Astrocyte (in vitro differentiated cells and primary cell): ENCODE measurements at regions not wholly inside any gene's neighbourhood (a gene's known extent, or its start where the extent isn't known, plus 50 kb on each side); places are given as distances from the start of the nearest gene placed in this dataset.

Experiments used
- DNase-seq: peaks from one replicate; pipeline ENCODE4 v3.0.0-alpha.2; 2010; ENCODE audit warnings: low read depth
- FAIRE-seq: peaks from 2 replicates; lab custom pipeline; 2011; peaks lifted over from hg19 to GRCh38; lab: Jason Lieb, UNC
- H2AFZ ChIP-seq: 2 replicates; pipeline ENCODE4 v1.6.0; 2012; ENCODE audit warnings: low read depth, low read length, inconsistent platforms
- H3K27ac ChIP-seq: 2 replicates; pipeline ENCODE4 v1.5.1; 2011; ENCODE audit warnings: low read depth, low read length, inconsistent platforms
- H3K27me3 ChIP-seq: 2 replicates; pipeline ENCODE4 v1.6.0; 2011; ENCODE audit warnings: low read length, inconsistent platforms; ENCODE audit not compliant: insufficient read depth
- H3K36me3 ChIP-seq: 2 replicates; pipeline ENCODE4 v1.5.1; 2011; ENCODE audit warnings: low read length, inconsistent platforms; ENCODE audit not compliant: insufficient read depth
- H3K4me1 ChIP-seq: 2 replicates; pipeline ENCODE4 v1.5.1; 2011; ENCODE audit warnings: low read length, inconsistent platforms; ENCODE audit not compliant: insufficient read depth
- H3K4me2 ChIP-seq: 2 replicates; pipeline ENCODE4 v1.6.0; 2012; ENCODE audit warnings: low read length, inconsistent platforms
- H3K4me3 ChIP-seq: 2 replicates; pipeline ENCODE4 v1.5.1; 2011; ENCODE audit warnings: low read depth, mild to moderate bottlenecking, low read length, inconsistent platforms; ENCODE audit not compliant: insufficient read depth
- H3K79me2 ChIP-seq: 2 replicates; pipeline ENCODE4 v1.6.0; 2012; ENCODE audit warnings: mild to moderate bottlenecking, low read length, inconsistent platforms; ENCODE audit not compliant: insufficient read depth
- H3K9ac ChIP-seq: 2 replicates; pipeline ENCODE4 v1.6.0; 2012; ENCODE audit warnings: mild to moderate bottlenecking, low read length, inconsistent platforms
- H3K9me3 ChIP-seq: 2 replicates; pipeline ENCODE4 v1.5.1; 2012; ENCODE audit warnings: low read depth, mild to moderate bottlenecking, low read length, inconsistent platforms; ENCODE audit not compliant: insufficient read depth
- H4K20me1 ChIP-seq: 2 replicates; pipeline ENCODE4 v1.6.0; 2012; ENCODE audit warnings: low read length, inconsistent platforms; ENCODE audit not compliant: insufficient read depth
- H3K27ac Mint-ChIP-seq: one replicate; pipeline ENCODE4 v1.8.0; 2021; ENCODE audit warnings: mild to moderate bottlenecking, mixed read lengths; ENCODE audit not compliant: unreplicated experiment
- H3K27me3 Mint-ChIP-seq: one replicate; pipeline ENCODE4 v1.8.0; 2021; ENCODE audit warnings: low read depth, mixed read lengths; ENCODE audit not compliant: unreplicated experiment
- H3K36me3 Mint-ChIP-seq: one replicate; pipeline ENCODE4 v1.8.0; 2021; ENCODE audit warnings: low read depth, mixed read lengths; ENCODE audit not compliant: unreplicated experiment
- H3K4me1 Mint-ChIP-seq: one replicate; pipeline ENCODE4 v1.8.0; 2021; ENCODE audit warnings: low read depth, mixed read lengths; ENCODE audit not compliant: unreplicated experiment
- H3K4me3 Mint-ChIP-seq: one replicate; pipeline ENCODE4 v1.8.0; 2021; ENCODE audit warnings: mild to moderate bottlenecking, moderate library complexity, mixed read lengths; ENCODE audit not compliant: unreplicated experiment
- H3K9me3 Mint-ChIP-seq: one replicate; pipeline ENCODE4 v1.8.0; 2021; ENCODE audit warnings: mild to moderate bottlenecking, mixed read lengths; ENCODE audit not compliant: unreplicated experiment
- CTCF ChIP-seq: IDR thresholded peaks from 2 replicates; pipeline ENCODE4 v1.5.1; 2011; ENCODE audit warnings: low read depth, mild to moderate bottlenecking, inconsistent platforms, low read length, moderate library complexity; ENCODE audit not compliant: insufficient read depth
- EZH2 ChIP-seq: IDR thresholded peaks from 2 replicates; pipeline ENCODE4 v1.6.1; 2012; ENCODE audit warnings: mild to moderate bottlenecking, low read length, inconsistent platforms; ENCODE audit not compliant: insufficient read depth

DNA sequence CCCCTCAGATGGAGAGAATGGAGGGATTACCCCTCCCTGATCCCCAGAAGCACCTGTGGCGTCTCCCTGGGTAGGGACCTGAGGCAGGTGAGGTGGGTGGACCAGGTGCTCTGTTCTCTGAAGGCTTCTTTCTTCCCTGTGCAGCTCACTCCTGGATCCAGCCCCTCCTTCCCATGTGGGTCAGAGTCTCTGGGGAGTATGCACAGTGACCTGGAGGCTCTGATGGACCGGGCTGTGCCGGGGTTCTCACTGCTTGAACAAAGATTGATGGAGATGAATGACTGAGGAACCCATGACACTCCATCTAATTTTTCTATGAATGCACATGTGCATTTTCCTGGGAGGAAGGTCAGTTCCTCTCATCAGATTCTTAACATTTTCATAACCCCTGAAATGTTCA, 78.6 kb upstream of the SHANK2 start:
- Histone ChIP-seq H3K4me2 (no peak overlapping the region), H3K79me2 (no peaks in the 10 kb centered on the region), H3K27me3 (peaks cover 3% of the 10 kb centered on the region), H4K20me1 (no peaks in the 10 kb centered on the region), H3K9me3 (peaks cover 7% of the 10 kb centered on the region), H3K4me3 (no peak overlapping the region), H3K9ac (no peak overlapping the region), H2AFZ (no peak overlapping the region), H3K4me1 (no peaks in the 10 kb centered on the region), H3K36me3 (no peaks in the 10 kb centered on the region), H3K27ac (no peak overlapping the region)
- no peak overlapping the region for H3K27ac Mint-ChIP-seq
- peaks cover 50% of the 10 kb centered on the region for H3K27me3 Mint-ChIP-seq
- peaks cover 19% of the 10 kb centered on the region for H3K9me3 Mint-ChIP-seq
- no peaks in the 10 kb centered on the region for H3K4me1 Mint-ChIP-seq
- DNase-seq (no peak), FAIRE-seq (no peak)
- H3K4me3 Mint-ChIP-seq = no peak overlapping the region
- H3K36me3 Mint-ChIP-seq = no peaks in the 10 kb centered on the region
- TF ChIP-seq CTCF = no peak
- no peak for TF ChIP-seq EZH2

DNA sequence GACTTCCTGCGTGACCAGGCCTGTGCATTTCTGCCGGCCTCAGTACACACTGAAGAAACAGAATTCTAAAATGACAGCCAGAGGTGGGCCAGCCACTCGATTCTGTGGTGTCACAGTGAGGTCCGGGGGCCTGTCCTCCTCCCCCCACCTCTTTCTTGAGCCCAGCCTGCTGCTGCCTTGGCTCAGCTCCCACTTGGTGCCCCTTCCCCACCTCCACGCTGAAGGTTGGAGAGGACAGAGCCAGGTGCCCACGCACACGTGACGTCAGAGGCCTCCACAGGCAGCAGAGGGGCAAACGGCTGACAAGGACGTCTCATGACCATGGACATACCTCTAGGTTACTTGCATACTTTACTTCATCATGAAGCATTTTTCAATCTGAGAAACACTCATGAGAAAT, 78.0 kb upstream of the SHANK2 start:
- TF ChIP-seq EZH2 (no peak), CTCF (no peak)
- no peaks in the 10 kb centered on the region for H4K20me1 ChIP-seq
- FAIRE-seq = no peak
- H3K9me3 Mint-ChIP-seq = peaks cover 19% of the 10 kb centered on the region
- H3K4me2 ChIP-seq = no peak overlapping the region
- H2AFZ ChIP-seq = no peak overlapping the region
- no peaks in the 10 kb centered on the region for H3K79me2 ChIP-seq
- no peak for DNase-seq
- H3K9me3 ChIP-seq = peaks cover 7% of the 10 kb centered on the region
- H3K27ac Mint-ChIP-seq = no peak overlapping the region
- no peak overlapping the region for H3K4me3 Mint-ChIP-seq
- no peak overlapping the region for H3K4me3 ChIP-seq
- no peaks in the 10 kb centered on the region for H3K36me3 Mint-ChIP-seq
- no peak overlapping the region for H3K9ac ChIP-seq
- no peak overlapping the region for H3K27ac ChIP-seq
- H3K27me3 ChIP-seq = no peaks in the 10 kb centered on the region
- no peaks in the 10 kb centered on the region for H3K4me1 ChIP-seq
- H3K27me3 Mint-ChIP-seq = peaks cover 47% of the 10 kb centered on the region
- H3K4me1 Mint-ChIP-seq = no peaks in the 10 kb centered on the region
- H3K36me3 ChIP-seq = no peaks in the 10 kb centered on the region

GRCh38 chr11:71329786-71330185, 77.4 kb upstream of the SHANK2 start:
- Histone ChIP-seq H2AFZ (no peak overlapping the region), H3K4me1 (no peaks in the 10 kb centered on the region), H3K27me3 (no peaks in the 10 kb centered on the region), H3K36me3 (no peaks in the 10 kb centered on the region), H3K4me2 (no peak overlapping the region), H3K27ac (no peak overlapping the region), H3K4me3 (no peak overlapping the region), H4K20me1 (no peaks in the 10 kb centered on the region), H3K79me2 (no peaks in the 10 kb centered on the region), H3K9me3 (peaks cover 7% of the 10 kb centered on the region), H3K9ac (no peak overlapping the region)
- Mint-ChIP-seq H3K9me3 (peaks cover 21% of the 10 kb centered on the region), H3K4me3 (no peak overlapping the region), H3K27ac (no peak overlapping the region), H3K4me1 (no peaks in the 10 kb centered on the region), H3K27me3 (peaks cover 46% of the 10 kb centered on the region), H3K36me3 (peaks cover 1% of the 10 kb centered on the region)
- no peak for FAIRE-seq
- no peak for DNase-seq
- TF ChIP-seq CTCF (no peak), EZH2 (no peak)
